GM12865 (cell line): ENCODE measurements at regions not wholly inside any gene's neighbourhood (a gene's known extent, or its start where the extent isn't known, plus 50 kb on each side); places are given as distances from the start of the nearest gene placed in this dataset.
"Not testable (repeated sequence)": the region's sequence is repeated elsewhere in the genome, so short reads cannot be mapped to it uniquely, and the experiment has no call there.

Experiments
- DNase-seq: peaks from one replicate; pipeline ENCODE4 v3.0.0; 2010; ENCODE audit warnings: low read depth
- H3K4me3 ChIP-seq: 2 replicates; pipeline ENCODE4 v1.5.1; 2011; ENCODE audit warnings: mild to moderate bottlenecking, low read depth, low read length, control low read depth
- CTCF ChIP-seq: IDR thresholded peaks from 2 replicates; pipeline ENCODE4 v1.5.1; 2011; ENCODE audit warnings: low read length, control low read depth, low read depth, inconsistent platforms; ENCODE audit not compliant: insufficient read depth; ENCODE audit errors: missing control alignments

- no peak for TF ChIP-seq CTCF
- DNase-seq = no peak
- H3K4me3 ChIP-seq = no peak overlapping the region
Observed at GRCh38 chr18:77342736-77343135, 93.1 kb downstream of the GALR1 start.

DNA sequence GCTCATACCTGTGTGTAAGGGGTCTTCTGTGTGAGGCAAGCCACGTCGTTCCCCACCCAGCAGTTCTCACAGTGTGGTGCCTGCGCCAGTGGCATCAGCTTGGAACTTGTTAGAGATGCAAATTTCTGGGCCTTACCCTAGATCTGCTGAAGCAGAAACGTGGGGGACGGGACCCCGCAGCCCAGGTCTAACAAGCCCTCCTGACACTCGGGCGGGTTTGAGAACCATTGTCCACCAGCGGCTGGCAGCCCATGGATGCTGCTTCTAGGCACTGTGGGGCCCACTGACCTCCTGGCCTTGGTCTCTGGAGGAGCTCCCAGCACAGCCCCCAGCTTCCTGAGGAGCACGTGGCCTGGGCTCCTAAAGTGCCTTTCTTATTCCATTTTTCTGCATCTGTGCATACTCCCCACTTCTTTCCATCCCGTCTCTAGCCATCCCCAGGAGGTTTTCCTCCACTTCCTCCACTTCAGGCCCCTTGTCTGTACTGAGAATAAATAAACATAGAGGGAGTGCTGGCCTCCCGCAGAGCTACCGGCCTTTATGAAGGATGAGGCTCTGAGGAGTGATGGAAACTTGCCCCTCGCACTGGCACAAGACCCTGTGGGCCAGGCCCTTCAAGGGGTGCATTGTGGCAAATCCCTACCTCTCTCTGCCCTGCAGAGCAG, 94.3 kb downstream of the GALR1 start:
- TF ChIP-seq CTCF = no peak
- no peak for DNase-seq
- no peak overlapping the region for H3K4me3 ChIP-seq

DNA sequence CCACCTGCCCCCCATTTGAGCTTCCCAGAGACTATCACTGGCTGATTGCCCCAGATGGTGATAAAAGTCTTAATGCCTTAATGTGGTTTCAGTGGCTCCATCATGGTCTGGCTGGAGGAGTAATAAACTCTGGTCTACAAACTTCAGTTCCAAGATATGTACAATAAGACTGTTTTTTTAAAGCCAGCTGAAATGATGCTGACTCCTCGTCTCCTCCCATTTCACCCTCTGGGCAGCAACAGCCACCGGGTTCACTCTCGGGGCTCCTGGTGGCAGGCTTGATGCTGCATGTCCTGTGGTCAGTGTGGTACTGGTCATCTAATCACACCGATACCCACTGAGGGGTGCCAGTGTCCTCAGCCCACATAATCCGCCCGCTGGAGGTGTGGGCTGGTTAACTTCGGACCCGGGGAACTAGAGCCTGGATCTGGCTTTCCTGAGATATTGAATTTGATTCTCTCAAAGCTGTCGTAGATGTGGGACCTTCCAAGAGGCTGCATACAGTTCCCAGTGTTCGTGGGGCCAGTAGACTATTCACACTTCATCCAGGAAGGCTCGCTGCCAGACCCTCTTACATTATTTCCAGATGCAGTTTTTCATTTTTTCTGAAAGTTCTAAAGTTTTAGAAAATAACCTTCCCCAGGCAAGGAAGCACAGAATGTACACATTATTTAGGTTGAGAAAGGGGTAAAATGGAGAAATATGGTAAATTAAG, 95.3 kb downstream of the GALR1 start:
- no peak for DNase-seq
- H3K4me3 ChIP-seq = no peak overlapping the region
- TF ChIP-seq CTCF = no peak

DNA sequence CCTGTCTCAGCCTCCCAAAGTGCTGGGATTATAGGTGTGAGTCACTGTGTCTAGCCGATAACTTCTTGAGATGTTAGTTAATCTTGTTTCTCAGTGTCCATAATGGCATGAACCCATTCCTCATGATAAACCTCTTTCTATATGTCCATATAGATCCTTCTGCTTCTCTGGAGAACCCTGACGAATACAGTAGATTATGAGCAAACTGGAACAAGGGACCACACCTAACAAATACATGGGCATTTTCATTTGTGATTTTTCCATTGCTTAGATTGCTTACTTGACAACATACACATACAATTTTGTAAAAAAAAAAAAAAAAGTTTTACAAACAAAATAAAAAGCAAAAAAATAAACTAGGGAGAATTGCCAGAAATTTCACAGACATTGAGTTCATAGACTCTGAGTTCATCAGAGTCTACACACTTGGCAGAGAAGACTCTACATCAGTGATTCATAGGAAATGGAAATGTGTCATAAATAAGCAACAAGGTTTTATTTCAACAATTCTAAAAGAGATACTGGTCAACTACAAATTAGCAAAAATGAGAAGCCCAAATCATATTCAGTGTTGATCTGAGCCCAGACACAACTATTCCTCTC, 96.7 kb downstream of the GALR1 start:
- no peak for TF ChIP-seq CTCF
- no peak for DNase-seq
- no peak overlapping the region for H3K4me3 ChIP-seq

- H3K4me3 ChIP-seq, DNase-seq: not testable (repeated sequence)
Observed at GRCh38 chr18:77353349-77353748, 103.7 kb downstream of the GALR1 start.

- no peak for DNase-seq
- H3K4me3 ChIP-seq = no peak overlapping the region
- TF ChIP-seq CTCF = no peak
Observed at GRCh38 chr18:77359561-77360314, 110.1 kb downstream of the GALR1 start.

GRCh38 chr18:77360315-77361190, 110.9 kb downstream of the GALR1 start:
- no peak for DNase-seq

More at GRCh38 chr18:77360315-77361190, 110.9 kb downstream of the GALR1 start:
- no peak for TF ChIP-seq CTCF
- no peak overlapping the region for H3K4me3 ChIP-seq
